NB4 (cell line): ENCODE measurements at regions not wholly inside any gene's neighbourhood (a gene's known extent, or its start where the extent isn't known, plus 50 kb on each side); places are given as distances from the start of the nearest gene placed in this dataset.

Source experiments
- CTCF ChIP-seq: IDR thresholded peaks from one replicate; pipeline ENCODE4 v1.5.1; 2012; ENCODE audit warnings: low read depth, low read length
- POLR2A ChIP-seq: IDR thresholded peaks from 2 replicates; pipeline ENCODE4 v1.6.1; 2011; ENCODE audit warnings: mild to moderate bottlenecking; ENCODE audit not compliant: insufficient read length; ENCODE audit errors: extremely low read depth

GRCh38 chr3:30475809-30476178 is 130.6 kb upstream of the TGFBR2 start:
- TF ChIP-seq CTCF (no peak), POLR2A (no peak)
